Vagina (tissue), 2 donors: ENCODE measurements at regions not wholly inside any gene's neighbourhood (a gene's known extent, or its start where the extent isn't known, plus 50 kb on each side); places are given as distances from the start of the nearest gene placed in this dataset.

Source experiments
- DNase-seq, 2 donors: peaks; one replicate each; pipeline ENCODE4 v3.0.0-alpha.2; 2017; ENCODE audit errors: extremely low spot score in 2 of 2
- H3K27ac ChIP-seq: fragments of 200-600 bp; sonication (generic); one replicate; pipeline ENCODE4 v1.5.1; 2019
- H3K27me3 ChIP-seq: fragments of 200-600 bp; sonication (generic); one replicate; pipeline ENCODE4 v1.5.1; 2019
- H3K36me3 ChIP-seq, 2 donors: fragments of 200-600 bp; sonication (generic); one replicate each; pipeline ENCODE4 v1.5.1; 2017 to 2019
- H3K4me1 ChIP-seq: fragments of 200-600 bp; sonication (generic); one replicate; pipeline ENCODE4 v1.5.1; 2019
- H3K4me3 ChIP-seq, 2 donors: fragments of 200-600 bp; sonication (generic); 1 replicate in 1 of 2; 2 replicates in 1 of 2; pipeline ENCODE4 v1.5.1; 2016 to 2019
- H3K9me3 ChIP-seq: fragments of 200-600 bp; sonication (generic); one replicate; pipeline ENCODE4 v1.5.1; 2019
- POLR2A ChIP-seq, 2 donors: fragments of 450-650 bp; IDR thresholded peaks; one replicate each; pipeline ENCODE4 v1.6.1; 2017; ENCODE audit warnings: antibody characterized with exemption in 2 of 2, mild to moderate bottlenecking in 2 of 2, moderate library complexity in 2 of 2
- POLR2AphosphoS5 ChIP-seq, 2 donors: sonication (generic); formaldehyde crosslinking; IDR thresholded peaks; one replicate each; pipeline ENCODE4 v1.9.0; 2017; ENCODE audit warnings: antibody characterized with exemption in 2 of 2, mild to moderate bottlenecking in 2 of 2, low read depth in 1 of 2; ENCODE audit not compliant: insufficient read depth in 1 of 2
- intact Hi-C: fragments of 100-400 bp; cut with DNase I; formaldehyde crosslinking; loops from one replicate; pipeline ENCODE4 v1.15.1; 2023
- TF ChIP-seq, protein P1 (sequence below), 3 experiments: fragments of 450-650 bp in 2 of 3; fragments of 200-600 bp in 1 of 3; sonication (generic) in 1 of 3; IDR thresholded peaks; one replicate each; pipeline ENCODE4 v1.5.1; 2017 to 2019; ENCODE audit warnings: antibody characterized with exemption in 3 of 3, mild to moderate bottlenecking in 2 of 3, moderate library complexity in 2 of 3

DNA sequence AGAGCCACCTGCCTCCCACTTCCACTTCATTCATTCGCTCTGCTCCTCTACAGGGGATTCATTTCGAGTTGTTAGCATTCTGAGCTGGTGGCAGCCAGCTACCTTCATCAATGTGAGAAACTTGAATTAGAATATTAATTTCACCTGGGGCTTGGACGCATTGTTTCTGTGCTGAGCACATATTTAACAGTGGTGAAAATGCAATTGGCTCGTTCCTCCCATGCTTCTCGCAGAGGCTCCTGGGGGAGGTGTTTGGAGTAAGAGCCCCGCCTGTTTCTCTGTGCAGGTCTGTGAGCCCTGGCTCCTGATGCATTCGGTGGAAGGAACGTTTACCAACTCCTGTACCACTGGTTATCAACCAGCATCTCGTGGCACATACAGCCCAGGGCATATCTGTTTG, 141.5 kb downstream of the AACS start:
- H3K27me3 ChIP-seq = no peaks in the 10 kb centered on the region

DNA sequence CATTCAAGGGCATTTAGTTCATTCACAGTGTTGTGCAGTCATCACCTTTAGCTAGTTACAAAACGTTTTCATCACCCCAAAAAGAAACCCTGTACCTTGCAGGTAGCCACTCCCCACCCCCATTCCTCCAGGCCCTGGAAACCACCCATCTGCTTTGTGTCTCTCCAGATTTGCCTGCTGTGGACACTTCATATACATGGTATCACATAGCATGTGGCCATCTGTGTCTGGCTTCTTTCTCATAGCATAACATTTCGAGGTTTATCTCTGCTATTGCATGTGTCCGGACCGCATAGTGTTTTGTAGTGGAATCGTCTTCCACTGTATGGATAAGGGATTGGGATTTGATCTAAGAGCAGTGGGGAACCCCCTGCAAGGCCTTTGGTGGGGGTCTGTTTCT, 143.1 kb downstream of the AACS start:
- TF ChIP-seq POLR2A (IDR thresholded peaks at IDR 0.05) (no peak), POLR2AphosphoS5 (IDR thresholded peaks at IDR 0.05; ENCODE audit: insufficient read depth in 1 of 2, low read depth in 1 of 2) (no peak)
- TF ChIP-seq, protein P1, sequence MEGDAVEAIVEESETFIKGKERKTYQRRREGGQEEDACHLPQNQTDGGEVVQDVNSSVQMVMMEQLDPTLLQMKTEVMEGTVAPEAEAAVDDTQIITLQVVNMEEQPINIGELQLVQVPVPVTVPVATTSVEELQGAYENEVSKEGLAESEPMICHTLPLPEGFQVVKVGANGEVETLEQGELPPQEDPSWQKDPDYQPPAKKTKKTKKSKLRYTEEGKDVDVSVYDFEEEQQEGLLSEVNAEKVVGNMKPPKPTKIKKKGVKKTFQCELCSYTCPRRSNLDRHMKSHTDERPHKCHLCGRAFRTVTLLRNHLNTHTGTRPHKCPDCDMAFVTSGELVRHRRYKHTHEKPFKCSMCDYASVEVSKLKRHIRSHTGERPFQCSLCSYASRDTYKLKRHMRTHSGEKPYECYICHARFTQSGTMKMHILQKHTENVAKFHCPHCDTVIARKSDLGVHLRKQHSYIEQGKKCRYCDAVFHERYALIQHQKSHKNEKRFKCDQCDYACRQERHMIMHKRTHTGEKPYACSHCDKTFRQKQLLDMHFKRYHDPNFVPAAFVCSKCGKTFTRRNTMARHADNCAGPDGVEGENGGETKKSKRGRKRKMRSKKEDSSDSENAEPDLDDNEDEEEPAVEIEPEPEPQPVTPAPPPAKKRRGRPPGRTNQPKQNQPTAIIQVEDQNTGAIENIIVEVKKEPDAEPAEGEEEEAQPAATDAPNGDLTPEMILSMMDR (IDR thresholded peaks at IDR 0.05) = no peak
- H3K27ac ChIP-seq = no peak overlapping the region
- H3K36me3 ChIP-seq = no peaks in the 10 kb centered on the region
- no peaks in the 10 kb centered on the region for H3K9me3 ChIP-seq
- no peaks in the 10 kb centered on the region for H3K27me3 ChIP-seq
- H3K4me3 ChIP-seq = no peak overlapping the region
- DNase-seq = no peak
- intact Hi-C loops = no loop called here
- H3K4me1 ChIP-seq = no peaks in the 10 kb centered on the region

More for the DNA sequence above, 141.5 kb downstream of the AACS start:
- DNase-seq = no peak
- Histone ChIP-seq H3K36me3 (no peaks in the 10 kb centered on the region), H3K27ac (no peak overlapping the region), H3K9me3 (no peaks in the 10 kb centered on the region), H3K4me1 (no peaks in the 10 kb centered on the region), H3K4me3 (no peak overlapping the region)
- intact Hi-C loops = no loop called here
- TF ChIP-seq POLR2AphosphoS5 (IDR thresholded peaks at IDR 0.05; ENCODE audit: insufficient read depth in 1 of 2, low read depth in 1 of 2) (no peak), POLR2A (IDR thresholded peaks at IDR 0.05) (no peak)
- TF ChIP-seq, protein P1 (IDR thresholded peaks at IDR 0.05) = no peak

DNA sequence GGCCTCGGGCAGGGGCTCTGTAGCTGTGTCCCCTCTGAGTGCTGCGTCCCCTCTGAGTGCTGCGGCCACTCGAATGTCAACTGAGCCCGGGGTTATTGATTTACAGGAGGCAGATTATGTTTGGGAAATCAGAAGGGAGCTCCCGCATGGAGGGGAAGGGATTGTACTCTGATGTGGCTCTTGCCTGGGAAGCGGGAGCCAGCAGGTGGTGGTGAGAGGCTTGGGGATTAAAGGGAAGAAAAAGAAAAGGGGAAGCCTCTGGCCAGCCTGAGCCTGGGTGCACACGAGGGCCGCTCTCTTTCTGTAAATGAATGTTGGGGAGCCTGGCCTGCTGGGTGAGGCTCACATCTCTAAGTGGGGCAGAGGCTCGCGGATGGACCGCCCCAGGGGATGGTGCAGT, 143.7 kb downstream of the AACS start:
- no peaks in the 10 kb centered on the region for H3K4me1 ChIP-seq
- H3K27ac ChIP-seq = no peak overlapping the region
- no peaks in the 10 kb centered on the region for H3K36me3 ChIP-seq
- H3K9me3 ChIP-seq = no peaks in the 10 kb centered on the region
- intact Hi-C loops = no loop called here
- H3K4me3 ChIP-seq = no peak overlapping the region
- TF ChIP-seq, protein P1 (IDR thresholded peaks at IDR 0.05) = no peak
- no peak for TF ChIP-seq POLR2A (IDR thresholded peaks at IDR 0.05)
- TF ChIP-seq POLR2AphosphoS5 (IDR thresholded peaks at IDR 0.05; ENCODE audit: insufficient read depth in 1 of 2, low read depth in 1 of 2) = no peak
- no peaks in the 10 kb centered on the region for H3K27me3 ChIP-seq
- DNase-seq = no peak

DNA sequence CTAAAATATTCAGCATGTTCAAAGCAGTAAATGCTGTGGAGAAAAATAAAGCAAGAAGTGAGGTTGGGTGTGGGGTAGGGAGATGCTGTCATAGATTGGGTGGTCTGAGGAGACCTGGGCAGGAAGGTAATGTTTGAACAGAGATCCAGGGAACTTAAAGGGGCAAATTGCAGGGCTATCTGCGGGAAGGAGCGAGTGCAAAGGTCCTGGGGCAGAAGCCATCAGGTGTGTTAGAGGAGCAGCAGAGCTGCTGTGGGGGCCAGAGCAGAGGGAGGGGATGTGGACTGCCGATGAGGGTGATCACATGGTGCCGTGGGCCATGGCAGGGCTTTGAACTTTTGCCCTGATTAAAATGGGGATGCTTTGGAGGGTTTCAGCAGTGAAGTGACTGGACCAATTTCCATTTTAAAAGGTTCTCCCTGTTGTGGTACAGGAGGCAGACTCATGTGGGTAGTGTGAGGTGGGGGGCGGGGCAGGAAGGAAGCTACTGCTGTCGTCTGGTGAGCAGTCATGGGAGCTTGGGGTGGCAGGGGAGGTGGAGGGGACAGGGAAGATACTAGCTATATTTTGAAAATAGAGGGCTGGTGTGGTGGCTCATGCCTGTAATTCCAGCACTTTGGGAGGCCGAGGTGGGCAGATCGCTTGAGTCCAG, 145.0 kb downstream of the AACS start:
- Histone ChIP-seq H3K9me3 (no peaks in the 10 kb centered on the region), H3K27ac (no peak overlapping the region), H3K4me3 (no peak overlapping the region), H3K36me3 (no peaks in the 10 kb centered on the region), H3K4me1 (no peaks in the 10 kb centered on the region), H3K27me3 (no peaks in the 10 kb centered on the region)
- intact Hi-C loops = no loop called here
- no peak for DNase-seq
- TF ChIP-seq, protein P1 (IDR thresholded peaks at IDR 0.05) = no peak
- TF ChIP-seq POLR2AphosphoS5 (IDR thresholded peaks at IDR 0.05; ENCODE audit: insufficient read depth in 1 of 2, low read depth in 1 of 2) = no peak
- no peak for TF ChIP-seq POLR2A (IDR thresholded peaks at IDR 0.05)

DNA sequence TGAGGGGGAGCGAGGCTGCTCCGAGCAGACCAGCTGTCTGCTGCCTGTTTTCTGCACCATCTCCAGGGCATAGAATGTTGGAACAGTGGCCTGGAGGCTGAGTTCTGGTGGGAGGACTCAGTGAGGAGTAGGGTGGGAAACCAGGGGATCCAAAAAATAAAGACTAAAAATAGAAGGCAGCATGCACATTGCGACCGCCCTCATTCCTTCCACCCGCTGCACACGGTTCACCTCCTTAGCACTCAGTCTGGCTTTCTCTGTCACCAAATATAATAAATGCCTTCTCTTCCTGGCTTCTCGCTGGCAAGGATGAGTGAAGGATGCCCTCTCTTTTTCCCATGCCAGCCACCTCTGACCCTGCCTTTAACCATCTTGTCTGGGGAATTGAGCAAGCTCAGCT, 146.2 kb downstream of the AACS start:
- DNase-seq = no peak
- TF ChIP-seq POLR2AphosphoS5 (IDR thresholded peaks at IDR 0.05; ENCODE audit: insufficient read depth in 1 of 2, low read depth in 1 of 2) (no peak), POLR2A (IDR thresholded peaks at IDR 0.05) (no peak)
- TF ChIP-seq, protein P1 (IDR thresholded peaks at IDR 0.05) = no peak
- Histone ChIP-seq H3K36me3 (no peaks in the 10 kb centered on the region), H3K27me3 (no peaks in the 10 kb centered on the region), H3K4me1 (no peaks in the 10 kb centered on the region), H3K27ac (no peak overlapping the region), H3K4me3 (no peak overlapping the region), H3K9me3 (no peaks in the 10 kb centered on the region)
- intact Hi-C loops = no loop called here
